HG03354 (cell line): ENCODE measurements at regions not wholly inside any gene's neighbourhood (a gene's known extent, or its start where the extent isn't known, plus 50 kb on each side); places are given as distances from the start of the nearest gene placed in this dataset.
A peak's percentile ranks its signal among the peaks of the same experiment; 100 is the strongest.

ENCODE experiments used
- ATAC-seq: cut with Tn5 transposase; IDR thresholded peaks from one replicate; pipeline ENCODE4 v1.9.1; 2021; ENCODE audit warnings: mild to moderate bottlenecking; ENCODE audit not compliant: unreplicated experiment, poor library complexity, severe bottlenecking

- no peak for ATAC-seq
Observed at GRCh38 chr13:79267560-79267959, 138.5 kb downstream of the RBM26 start.

- peak; percentile 90 for ATAC-seq
Observed at GRCh38 chr13:79258489-79258888, 147.6 kb downstream of the RBM26 start.

GRCh38 chr13:79246578-79246949, 159.5 kb downstream of the RBM26 start:
- no peak for ATAC-seq

- no peak for ATAC-seq
Observed at GRCh38 chr13:79245937-79246577, 160.0 kb downstream of the RBM26 start.

GRCh38 chr13:79241697-79242096, 164.4 kb downstream of the RBM26 start:
- ATAC-seq = no peak

GRCh38 chr13:79237981-79238380, 168.1 kb downstream of the RBM26 start:
- ATAC-seq = no peak

GRCh38 chr13:79231887-79232286, 174.2 kb downstream of the RBM26 start:
- no peak for ATAC-seq

GRCh38 chr13:79229761-79230160, 176.3 kb downstream of the RBM26 start:
- peak; percentile 38 for ATAC-seq

GRCh38 chr13:79228972-79229371, 177.1 kb downstream of the RBM26 start:
- ATAC-seq = no peak

GRCh38 chr13:79227418-79227817, 178.6 kb downstream of the RBM26 start:
- peak; percentile 69 for ATAC-seq

GRCh38 chr13:79226938-79227337, 179.1 kb downstream of the RBM26 start:
- peak; percentile 6 for ATAC-seq

GRCh38 chr13:79226250-79226649, 179.8 kb downstream of the RBM26 start:
- no peak for ATAC-seq

GRCh38 chr13:79225487-79226232, 180.4 kb downstream of the RBM26 start:
- ATAC-seq = no peak

- no peak for ATAC-seq
Observed at GRCh38 chr13:79222427-79223205, 183.4 kb downstream of the RBM26 start.

- ATAC-seq = no peak
Observed at GRCh38 chr13:79212064-79212619, 193.9 kb downstream of the RBM26 start.

- ATAC-seq = no peak
Observed at GRCh38 chr13:79211377-79211776, 194.7 kb downstream of the RBM26 start.

- no peak for ATAC-seq
Observed at GRCh38 chr13:79197933-79198332, 208.1 kb downstream of the RBM26 start.

- no peak for ATAC-seq
Observed at GRCh38 chr13:79196843-79197242, 209.2 kb downstream of the RBM26 start.

- ATAC-seq = no peak
Observed at GRCh38 chr13:79196366-79196765, 209.7 kb downstream of the RBM26 start.

- ATAC-seq = peak; percentile 48
Observed at GRCh38 chr13:79194727-79195126, 211.3 kb downstream of the RBM26 start.
